Endodermal cell (in vitro differentiated cells): ENCODE measurements at regions not wholly inside any gene's neighbourhood (a gene's known extent, or its start where the extent isn't known, plus 50 kb on each side); places are given as distances from the start of the nearest gene placed in this dataset.

Experiments
- DNase-seq: peaks from one replicate; pipeline ENCODE4 v3.0.0-alpha.2; 2017
- H3K27ac ChIP-seq: 2 replicates; pipeline ENCODE4 v1.5.1; 2013; ENCODE audit warnings: mild to moderate bottlenecking, low read depth, low read length, moderate library complexity
- H3K27me3 ChIP-seq: 2 replicates; pipeline ENCODE4 v1.6.1; 2013; ENCODE audit warnings: mild to moderate bottlenecking, low read length, moderate library complexity; ENCODE audit not compliant: insufficient read depth, control insufficient read depth, poor library complexity, severe bottlenecking
- H3K36me3 ChIP-seq: 2 replicates; pipeline ENCODE4 v1.7.0; 2013; ENCODE audit warnings: mild to moderate bottlenecking, low read length, moderate library complexity; ENCODE audit not compliant: control insufficient read depth, insufficient read depth
- H3K4me1 ChIP-seq: one replicate; pipeline ENCODE4 v1.7.0; 2013; ENCODE audit warnings: low read length; ENCODE audit not compliant: control insufficient read depth, insufficient read depth
- H3K4me3 ChIP-seq: 2 replicates; pipeline ENCODE4 v1.5.1; 2013; ENCODE audit warnings: mild to moderate bottlenecking, low read length, moderate library complexity
- H3K9ac ChIP-seq: 2 replicates; pipeline ENCODE4 v1.6.1; 2013; ENCODE audit warnings: mild to moderate bottlenecking, low read length, moderate library complexity; ENCODE audit not compliant: poor library complexity, severe bottlenecking; ENCODE audit errors: extremely low read depth
- H3K9me3 ChIP-seq: 2 replicates; pipeline ENCODE4 v1.6.1; 2013; ENCODE audit warnings: mild to moderate bottlenecking, low read length, moderate library complexity; ENCODE audit not compliant: control insufficient read depth
- H3K27ac Mint-ChIP-seq: 2 replicates; pipeline ENCODE4 v1.8.0; 2020; ENCODE audit warnings: mixed read lengths
- H3K27me3 Mint-ChIP-seq: 2 replicates; pipeline ENCODE4 v1.8.0; 2021; ENCODE audit warnings: mild to moderate bottlenecking, mixed read lengths; ENCODE audit not compliant: insufficient read depth
- H3K36me3 Mint-ChIP-seq: 2 replicates; pipeline ENCODE4 v1.8.0; 2020; ENCODE audit warnings: low read depth, mixed read lengths
- H3K4me1 Mint-ChIP-seq: 2 replicates; pipeline ENCODE4 v1.8.0; 2020; ENCODE audit warnings: mixed read lengths
- H3K4me3 Mint-ChIP-seq: 2 replicates; pipeline ENCODE4 v1.8.0; 2020; ENCODE audit warnings: mild to moderate bottlenecking, moderate library complexity, mixed read lengths
- H3K9me3 Mint-ChIP-seq: 2 replicates; pipeline ENCODE4 v1.8.0; 2020; ENCODE audit warnings: mild to moderate bottlenecking, mixed read lengths
- CTCF ChIP-seq: fragments of 200-600 bp; sonication (generic); conservative IDR thresholded peaks from 2 replicates; pipeline ENCODE4 v1.5.0; 2021; ENCODE audit warnings: antibody characterized with exemption, mild to moderate bottlenecking
- WGBS, 2 experiments: methylation state at CpG; one replicate each; pipeline versions ENCODE4 v1.1.5 to v1.1.7; 2013; ENCODE audit warnings: missing lambda C conversion rate in 2 of 2, mixed read lengths in 1 of 2; ENCODE audit not compliant: insufficient coverage in 1 of 2, insufficient read length in 1 of 2; 5-methylcytosine and 5-hydroxymethylcytosine counted together

- no peak overlapping the region for H3K27ac Mint-ChIP-seq
- H3K27me3 ChIP-seq: no peaks in the 10 kb centered on the region
- H3K9me3 ChIP-seq: no peaks in the 10 kb centered on the region
- H3K36me3 Mint-ChIP-seq: no peaks in the 10 kb centered on the region
- DNase-seq: no peak
- no peak for TF ChIP-seq CTCF
- H3K36me3 ChIP-seq: no peaks in the 10 kb centered on the region
- H3K9me3 Mint-ChIP-seq: no peaks in the 10 kb centered on the region
- H3K4me3 ChIP-seq: no peak overlapping the region
- WGBS, 2 experiments: no CpG with 5 or more reads among the region's 1 CpG
- no peaks in the 10 kb centered on the region for H3K4me1 ChIP-seq
- H3K27me3 Mint-ChIP-seq: no peaks in the 10 kb centered on the region
- no peak overlapping the region for H3K4me3 Mint-ChIP-seq
- no peak overlapping the region for H3K9ac ChIP-seq
- no peak overlapping the region for H3K27ac ChIP-seq
- H3K4me1 Mint-ChIP-seq: no peaks in the 10 kb centered on the region
Observed at GRCh38 chr2:15865923-15866322, 74.4 kb upstream of the MYCN start.

- Mint-ChIP-seq H3K4me1 (no peaks in the 10 kb centered on the region), H3K27ac (no peak overlapping the region), H3K36me3 (no peaks in the 10 kb centered on the region), H3K4me3 (no peak overlapping the region), H3K9me3 (no peaks in the 10 kb centered on the region), H3K27me3 (no peaks in the 10 kb centered on the region)
- 90% methylated on average over 1 of the region's 3 CpGs; no CpG with 5 or more reads in 1 of the 2 experiments for WGBS, 2 experiments
- Histone ChIP-seq H3K4me1 (no peaks in the 10 kb centered on the region), H3K9me3 (no peaks in the 10 kb centered on the region), H3K9ac (no peak overlapping the region), H3K27ac (no peak overlapping the region), H3K36me3 (no peaks in the 10 kb centered on the region), H3K27me3 (no peaks in the 10 kb centered on the region), H3K4me3 (no peak overlapping the region)
- TF ChIP-seq CTCF: no peak
- no peak for DNase-seq
Observed at GRCh38 chr2:15866563-15867193, 73.7 kb upstream of the MYCN start.

- Histone ChIP-seq H3K9ac (no peak overlapping the region), H3K9me3 (no peaks in the 10 kb centered on the region), H3K36me3 (no peaks in the 10 kb centered on the region), H3K27ac (no peak overlapping the region), H3K27me3 (no peaks in the 10 kb centered on the region), H3K4me1 (no peaks in the 10 kb centered on the region), H3K4me3 (no peak overlapping the region)
- WGBS, 2 experiments: 95 to 97% methylated on average over 7 to 8 of the region's 8 CpGs
- Mint-ChIP-seq H3K9me3 (no peaks in the 10 kb centered on the region), H3K4me3 (no peak overlapping the region), H3K4me1 (no peaks in the 10 kb centered on the region), H3K27ac (no peak overlapping the region), H3K27me3 (no peaks in the 10 kb centered on the region), H3K36me3 (no peaks in the 10 kb centered on the region)
- no peak for DNase-seq
- no peak for TF ChIP-seq CTCF
Observed at GRCh38 chr2:15867194-15868171, 72.9 kb upstream of the MYCN start.
